NCI-H446 (cell line): ENCODE measurements at regions not wholly inside any gene's neighbourhood (a gene's known extent, or its start where the extent isn't known, plus 50 kb on each side); places are given as distances from the start of the nearest gene placed in this dataset.

Experiments used
- DNase-seq, 2 experiments: peaks; one replicate each; lab custom pipeline; 2025; lab: John Stamatoyannopoulos, UW

- DNase-seq = no peak
Observed at GRCh38 chr2:188922191-188922590, 52.0 kb upstream of the COL3A1 start.
